ENCODE measurements at regions not wholly inside any gene's neighbourhood (a gene's known extent, or its start where the extent isn't known, plus 50 kb on each side); places are given as distances from the start of the nearest gene placed in this dataset.
"Not testable (repeated sequence)": the region's sequence is repeated elsewhere in the genome, so short reads cannot be mapped to it uniquely, and the experiment has no call there.

GRCh38 chr1:157306896-157307295, 168.7 kb upstream of the ETV3 start:
- Mint-ChIP-seq H3K27me3 (peaks cover 9 to 12% of the 10 kb centered on the region in 2 donors), H3K27ac (no peak overlapping the region), H3K9me3 (no peaks in the 10 kb centered on the region), H3K36me3 (no peaks in the 10 kb centered on the region), H3K4me1 (no peaks in the 10 kb centered on the region), H3K4me3 (no peak overlapping the region)
- Histone ChIP-seq H3K4me1 (ENCODE audit: insufficient read depth, low read length) (no peaks in the 10 kb centered on the region), H3K36me3 (ENCODE audit: insufficient read depth, low read length) (no peaks in the 10 kb centered on the region), H3K9me3 (ENCODE audit: control insufficient read depth in 1 of 2, low read length in 2 of 2) (no peaks in the 10 kb centered on the region), H3K27ac (ENCODE audit: low read depth, low read length) (no peak overlapping the region), H3K4me3 (ENCODE audit: low read length in 2 of 2) (no peak overlapping the region), H3K27me3 (ENCODE audit: insufficient read depth, low read length) (no peaks in the 10 kb centered on the region)
- ChIA-PET CTCF (ENCODE audit: partially characterized antibody) (no interaction called here), POLR2A (ENCODE audit: partially characterized antibody) (no interaction called here)
- intact Hi-C loops (cut with micrococcal nuclease) = no loop called here
- DNase-seq = no peak

- no peaks in the 10 kb centered on the region for H3K27me3 ChIP-seq (ENCODE audit: insufficient read depth, low read length)
- no peaks in the 10 kb centered on the region for H3K9me3 Mint-ChIP-seq
- no peaks in the 10 kb centered on the region for H3K4me1 ChIP-seq (ENCODE audit: insufficient read depth, low read length)
- peaks cover 0 to 2% of the 10 kb centered on the region in 2 donors for H3K27me3 Mint-ChIP-seq
- no peaks in the 10 kb centered on the region for H3K36me3 ChIP-seq (ENCODE audit: insufficient read depth, low read length)
- DNase-seq = no peak
- H3K27ac Mint-ChIP-seq = no peak overlapping the region
- no peaks in the 10 kb centered on the region for H3K9me3 ChIP-seq (ENCODE audit: control insufficient read depth in 1 of 2, low read length in 2 of 2)
- H3K4me1 Mint-ChIP-seq = no peaks in the 10 kb centered on the region
- intact Hi-C loops (cut with micrococcal nuclease) = no loop called here
- H3K4me3 ChIP-seq (ENCODE audit: low read length in 2 of 2) = no peak overlapping the region
- ChIA-PET POLR2A (ENCODE audit: partially characterized antibody) (no interaction called here), CTCF (ENCODE audit: partially characterized antibody) (no interaction called here)
- H3K27ac ChIP-seq (ENCODE audit: low read depth, low read length) = no peak overlapping the region
- H3K4me3 Mint-ChIP-seq = no peak overlapping the region
- H3K36me3 Mint-ChIP-seq = no peaks in the 10 kb centered on the region
Observed at GRCh38 chr1:157304271-157304670, 166.1 kb upstream of the ETV3 start.

GRCh38 chr1:157302724-157303123, 164.5 kb upstream of the ETV3 start:
- Mint-ChIP-seq H3K4me3 (no peak overlapping the region), H3K9me3 (peaks cover 0 to 2% (median 0%) of the 10 kb centered on the region in 8 donors), H3K4me1 (no peaks in the 10 kb centered on the region), H3K27ac (no peak overlapping the region), H3K36me3 (no peaks in the 10 kb centered on the region), H3K27me3 (peaks cover 0 to 2% of the 10 kb centered on the region in 2 donors)
- Histone ChIP-seq H3K4me1 (ENCODE audit: insufficient read depth, low read length) (no peaks in the 10 kb centered on the region), H3K27me3 (ENCODE audit: insufficient read depth, low read length) (no peaks in the 10 kb centered on the region), H3K27ac (ENCODE audit: low read depth, low read length) (no peak overlapping the region), H3K36me3 (ENCODE audit: insufficient read depth, low read length) (no peaks in the 10 kb centered on the region), H3K4me3 (ENCODE audit: low read length in 2 of 2) (no peak overlapping the region), H3K9me3 (ENCODE audit: control insufficient read depth in 1 of 2, low read length in 2 of 2) (no peaks in the 10 kb centered on the region)
- CTCF ChIA-PET (ENCODE audit: partially characterized antibody) = no interaction called here
- POLR2A ChIA-PET (ENCODE audit: partially characterized antibody) = no interaction called here
- intact Hi-C loops (cut with micrococcal nuclease) = no loop called here
- no peak for DNase-seq

- H3K4me1 Mint-ChIP-seq = no peaks in the 10 kb centered on the region
- peaks cover 0 to 2% of the 10 kb centered on the region in 2 donors for H3K27me3 Mint-ChIP-seq
- no peak overlapping the region for H3K4me3 Mint-ChIP-seq
- no peak for DNase-seq
- no peaks in the 10 kb centered on the region for H3K27me3 ChIP-seq (ENCODE audit: insufficient read depth, low read length)
- CTCF ChIA-PET (ENCODE audit: partially characterized antibody) = no interaction called here
- intact Hi-C loops (cut with micrococcal nuclease) = no loop called here
- H3K9me3 ChIP-seq (ENCODE audit: control insufficient read depth in 1 of 2, low read length in 2 of 2) = no peaks in the 10 kb centered on the region
- POLR2A ChIA-PET (ENCODE audit: partially characterized antibody) = no interaction called here
- H3K27ac Mint-ChIP-seq = no peak overlapping the region
- H3K36me3 ChIP-seq (ENCODE audit: insufficient read depth, low read length) = no peaks in the 10 kb centered on the region
- peaks cover 0 to 2% (median 0%) of the 10 kb centered on the region in 8 donors for H3K9me3 Mint-ChIP-seq
- H3K4me1 ChIP-seq (ENCODE audit: insufficient read depth, low read length) = no peaks in the 10 kb centered on the region
- no peak overlapping the region for H3K27ac ChIP-seq (ENCODE audit: low read depth, low read length)
- H3K36me3 Mint-ChIP-seq = no peaks in the 10 kb centered on the region
- no peak overlapping the region for H3K4me3 ChIP-seq (ENCODE audit: low read length in 2 of 2)
Observed at GRCh38 chr1:157302199-157302497, 164.0 kb upstream of the ETV3 start.

- no peak overlapping the region for H3K27ac Mint-ChIP-seq
- no peaks in the 10 kb centered on the region for H3K27me3 ChIP-seq (ENCODE audit: insufficient read depth, low read length)
- ChIA-PET POLR2A (ENCODE audit: partially characterized antibody) (no interaction called here), CTCF (ENCODE audit: partially characterized antibody) (no interaction called here)
- H3K4me1 ChIP-seq (ENCODE audit: insufficient read depth, low read length) = no peaks in the 10 kb centered on the region
- H3K4me1 Mint-ChIP-seq = no peaks in the 10 kb centered on the region
- H3K4me3 Mint-ChIP-seq = no peak overlapping the region
- no peak overlapping the region for H3K4me3 ChIP-seq (ENCODE audit: low read length in 2 of 2)
- H3K9me3 Mint-ChIP-seq = peaks cover 0 to 2% (median 0%) of the 10 kb centered on the region in 8 donors
- H3K36me3 Mint-ChIP-seq = no peaks in the 10 kb centered on the region
- intact Hi-C loops (cut with micrococcal nuclease) = no loop called here
- no peak for DNase-seq
- no peak overlapping the region for H3K27ac ChIP-seq (ENCODE audit: low read depth, low read length)
- H3K9me3 ChIP-seq (ENCODE audit: control insufficient read depth in 1 of 2, low read length in 2 of 2) = no peaks in the 10 kb centered on the region
- peaks cover 0 to 7% of the 10 kb centered on the region in 2 donors for H3K27me3 Mint-ChIP-seq
- no peaks in the 10 kb centered on the region for H3K36me3 ChIP-seq (ENCODE audit: insufficient read depth, low read length)
Observed at GRCh38 chr1:157301477-157302198, 163.4 kb upstream of the ETV3 start.

- H3K4me3 Mint-ChIP-seq; H3K4me1 ChIP-seq (ENCODE audit: insufficient read depth, low read length); CTCF ChIA-PET (ENCODE audit: partially characterized antibody); H3K27me3 ChIP-seq (ENCODE audit: insufficient read depth, low read length); DNase-seq; intact Hi-C loops (cut with micrococcal nuclease); H3K4me1 Mint-ChIP-seq; H3K9me3 Mint-ChIP-seq; H3K9me3 ChIP-seq (ENCODE audit: control insufficient read depth in 1 of 2, low read length in 2 of 2); H3K4me3 ChIP-seq (ENCODE audit: low read length in 2 of 2); H3K36me3 Mint-ChIP-seq; POLR2A ChIA-PET (ENCODE audit: partially characterized antibody); H3K27ac Mint-ChIP-seq; H3K27ac ChIP-seq (ENCODE audit: low read depth, low read length); H3K36me3 ChIP-seq (ENCODE audit: insufficient read depth, low read length): not testable (repeated sequence)
- peaks cover 9 to 30% of the 10 kb centered on the region in 2 donors for H3K27me3 Mint-ChIP-seq
Observed at GRCh38 chr1:157294387-157295145, 156.4 kb upstream of the ETV3 start.

- H3K4me3 ChIP-seq (ENCODE audit: low read length in 2 of 2) = no peak overlapping the region
- peaks cover 15 to 34% of the 10 kb centered on the region in 2 donors for H3K27me3 Mint-ChIP-seq
- ChIA-PET CTCF (ENCODE audit: partially characterized antibody) (no interaction called here), POLR2A (ENCODE audit: partially characterized antibody) (no interaction called here)
- H3K4me1 ChIP-seq (ENCODE audit: insufficient read depth, low read length) = no peaks in the 10 kb centered on the region
- no peak overlapping the region for H3K27ac Mint-ChIP-seq
- H3K36me3 ChIP-seq (ENCODE audit: insufficient read depth, low read length) = no peaks in the 10 kb centered on the region
- no peak overlapping the region for H3K4me3 Mint-ChIP-seq
- intact Hi-C loops (cut with micrococcal nuclease) = no loop called here
- peaks cover 0 to 2% (median 0%) of the 10 kb centered on the region in 8 donors for H3K9me3 Mint-ChIP-seq
- H3K4me1 Mint-ChIP-seq = no peaks in the 10 kb centered on the region
- no peaks in the 10 kb centered on the region for H3K27me3 ChIP-seq (ENCODE audit: insufficient read depth, low read length)
- no peaks in the 10 kb centered on the region for H3K9me3 ChIP-seq (ENCODE audit: control insufficient read depth in 1 of 2, low read length in 2 of 2)
- no peak for DNase-seq
- no peaks in the 10 kb centered on the region for H3K36me3 Mint-ChIP-seq
- H3K27ac ChIP-seq (ENCODE audit: low read depth, low read length) = no peak overlapping the region
Observed at GRCh38 chr1:157292809-157293564, 154.8 kb upstream of the ETV3 start.

Measured in CD4-positive, alpha-beta memory T cell (primary cell).